ENCODE measurements at regions not wholly inside any gene's neighbourhood (a gene's known extent, or its start where the extent isn't known, plus 50 kb on each side); places are given as distances from the start of the nearest gene placed in this dataset.

DNA sequence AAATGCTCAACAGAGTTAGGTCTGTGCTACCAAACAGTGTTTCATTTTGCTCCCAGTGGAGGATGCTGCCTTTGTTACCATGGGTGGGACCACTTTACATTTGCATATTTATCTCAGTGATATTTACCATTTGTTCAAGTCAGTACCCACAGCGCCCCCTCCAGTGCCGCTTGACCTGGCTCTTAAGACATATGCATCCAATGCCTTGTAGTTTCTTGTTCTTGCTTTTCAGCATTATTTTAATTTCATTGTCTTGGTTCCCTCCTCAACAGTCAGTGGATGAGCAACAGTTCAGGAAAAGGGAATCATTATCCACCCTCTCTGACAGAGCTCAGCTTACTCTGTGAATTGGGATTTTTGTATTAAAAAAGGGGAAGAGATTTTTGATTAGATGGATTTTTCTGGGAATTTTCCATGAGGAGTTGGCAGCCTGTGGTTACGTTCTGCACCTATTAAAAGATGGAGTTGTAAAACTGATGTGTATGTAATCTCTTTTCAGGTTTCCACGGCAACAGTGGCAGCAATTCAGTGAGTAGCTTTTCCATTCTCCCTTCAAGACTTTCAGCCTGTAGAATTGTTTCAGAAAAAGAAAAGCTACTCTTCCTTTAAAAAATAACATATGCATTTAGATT, 240.5 kb upstream of the DAAM1 start:
- TF ChIP-seq POLR2AphosphoS5 (IDR thresholded peaks at IDR 0.05; ENCODE audit: low read depth, low read length) = no peak
- no peak for TF ChIP-seq SPI1 (IDR thresholded peaks at IDR 0.05; ENCODE audit: low read depth, low read length)
- no peak for TF ChIP-seq POLR2A (IDR thresholded peaks at IDR 0.05; ENCODE audit: low read depth, low read length)
- TF ChIP-seq TAF1 (IDR thresholded peaks at IDR 0.05; ENCODE audit: low read depth, low read length) = no peak
